ENCODE measurements at regions not wholly inside any gene's neighbourhood (a gene's known extent, or its start where the extent isn't known, plus 50 kb on each side); places are given as distances from the start of the nearest gene placed in this dataset.

DNA sequence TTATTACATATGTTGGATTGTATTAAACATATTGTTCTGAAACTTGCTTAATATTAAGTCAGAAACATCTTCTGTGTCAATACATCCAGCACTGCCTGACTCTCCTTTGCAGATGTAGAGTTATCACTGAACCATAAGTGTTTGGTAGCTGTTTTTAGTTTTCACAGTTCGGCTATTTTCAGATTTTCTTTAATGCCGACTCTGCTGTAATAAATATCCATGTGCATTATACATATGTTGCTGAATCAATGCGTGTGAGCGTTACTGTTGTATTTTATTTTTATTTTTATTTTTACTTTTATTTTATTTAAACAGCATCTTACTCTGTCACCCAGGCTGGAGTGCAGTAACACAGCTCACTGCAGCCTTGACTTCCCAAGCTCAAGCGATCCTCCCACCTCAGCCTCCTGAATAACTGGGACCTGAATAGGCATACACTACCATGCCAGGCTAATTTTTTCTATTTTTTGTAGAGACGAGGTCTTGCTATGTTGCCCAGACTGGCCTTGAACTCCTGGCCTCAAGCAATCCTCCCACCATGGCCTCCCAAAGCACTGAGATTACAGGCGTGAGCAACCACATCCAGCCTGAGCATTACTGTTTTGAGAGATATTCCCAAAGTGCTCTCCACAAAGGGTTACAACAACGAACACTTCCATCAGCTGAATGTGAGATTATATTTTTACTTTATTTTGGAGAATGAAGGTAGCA lies 50.7 kb upstream of the NOCT start:
- no peaks in the 10 kb centered on the region for H4K20me1 ChIP-seq (ENCODE audit: control insufficient read depth, insufficient read depth, low read depth, low read length)
- no peak overlapping the region for H3K27ac ChIP-seq (ENCODE audit: low read depth, low read length)
- no peaks in the 10 kb centered on the region for H3K9me2 ChIP-seq (replicated peaks; ENCODE audit: control insufficient read depth, low read length)
- no peaks in the 10 kb centered on the region for H3K4me1 ChIP-seq (ENCODE audit: control insufficient read depth, low read length)
- no peaks in the 10 kb centered on the region; the same call in 1 of the 2 replicates for H3K27me3 ChIP-seq (ENCODE audit: control insufficient read depth, low read length)
- H3K79me2 ChIP-seq (ENCODE audit: control insufficient read depth, low read length): no peaks in the 10 kb centered on the region
- TF ChIP-seq, protein P1, sequence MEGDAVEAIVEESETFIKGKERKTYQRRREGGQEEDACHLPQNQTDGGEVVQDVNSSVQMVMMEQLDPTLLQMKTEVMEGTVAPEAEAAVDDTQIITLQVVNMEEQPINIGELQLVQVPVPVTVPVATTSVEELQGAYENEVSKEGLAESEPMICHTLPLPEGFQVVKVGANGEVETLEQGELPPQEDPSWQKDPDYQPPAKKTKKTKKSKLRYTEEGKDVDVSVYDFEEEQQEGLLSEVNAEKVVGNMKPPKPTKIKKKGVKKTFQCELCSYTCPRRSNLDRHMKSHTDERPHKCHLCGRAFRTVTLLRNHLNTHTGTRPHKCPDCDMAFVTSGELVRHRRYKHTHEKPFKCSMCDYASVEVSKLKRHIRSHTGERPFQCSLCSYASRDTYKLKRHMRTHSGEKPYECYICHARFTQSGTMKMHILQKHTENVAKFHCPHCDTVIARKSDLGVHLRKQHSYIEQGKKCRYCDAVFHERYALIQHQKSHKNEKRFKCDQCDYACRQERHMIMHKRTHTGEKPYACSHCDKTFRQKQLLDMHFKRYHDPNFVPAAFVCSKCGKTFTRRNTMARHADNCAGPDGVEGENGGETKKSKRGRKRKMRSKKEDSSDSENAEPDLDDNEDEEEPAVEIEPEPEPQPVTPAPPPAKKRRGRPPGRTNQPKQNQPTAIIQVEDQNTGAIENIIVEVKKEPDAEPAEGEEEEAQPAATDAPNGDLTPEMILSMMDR (IDR thresholded peaks at IDR 0.05; ENCODE audit: low read depth, low read length, poor library complexity, severe bottlenecking): no peak
- TF ChIP-seq EZH2phosphoT487 (IDR thresholded peaks at IDR 0.05; ENCODE audit: borderline replicate concordance, low read length): no peak
- H3K4me2 ChIP-seq (ENCODE audit: low read length): no peak overlapping the region
- H3K36me3 ChIP-seq (ENCODE audit: control insufficient read depth, low read length): no peaks in the 10 kb centered on the region
- H3K9me3 ChIP-seq (ENCODE audit: control insufficient read depth, insufficient read depth, low read length): no peaks in the 10 kb centered on the region
- no peaks in the 10 kb centered on the region for H3F3A ChIP-seq (ENCODE audit: control insufficient read depth, insufficient read depth)
- no peak overlapping the region for H3K4me3 ChIP-seq (ENCODE audit: low read length)

DNA sequence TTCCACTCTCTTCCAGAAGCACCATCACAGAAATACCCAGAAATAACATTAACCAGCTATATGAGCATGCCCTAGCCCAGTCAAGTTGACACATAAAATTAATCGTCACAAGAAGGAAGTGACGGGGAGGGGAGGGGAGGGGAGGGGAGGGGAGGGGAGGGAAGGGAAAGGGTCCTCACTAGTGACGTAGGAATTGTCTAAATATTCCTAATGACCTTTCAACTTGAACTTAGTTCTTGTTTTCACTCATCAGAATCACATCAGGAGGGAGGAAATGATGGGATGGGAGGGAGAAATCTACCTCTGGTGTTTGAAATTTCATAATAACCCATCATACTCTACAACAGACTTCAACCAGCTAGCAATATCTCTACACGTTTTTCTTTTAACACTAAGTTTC lies 52.2 kb upstream of the NOCT start:
- H3K4me3 ChIP-seq (ENCODE audit: low read length): no peak overlapping the region
- H3K9me2 ChIP-seq (replicated peaks; ENCODE audit: control insufficient read depth, low read length): no peaks in the 10 kb centered on the region
- no peak for TF ChIP-seq EZH2phosphoT487 (IDR thresholded peaks at IDR 0.05; ENCODE audit: borderline replicate concordance, low read length)
- TF ChIP-seq, protein P1 (IDR thresholded peaks at IDR 0.05; ENCODE audit: low read depth, low read length, poor library complexity, severe bottlenecking): no peak
- H3F3A ChIP-seq (ENCODE audit: control insufficient read depth, insufficient read depth): no peaks in the 10 kb centered on the region
- H3K79me2 ChIP-seq (ENCODE audit: control insufficient read depth, low read length): no peaks in the 10 kb centered on the region
- H3K4me1 ChIP-seq (ENCODE audit: control insufficient read depth, low read length): no peaks in the 10 kb centered on the region
- no peak overlapping the region for H3K4me2 ChIP-seq (ENCODE audit: low read length)
- no peaks in the 10 kb centered on the region for H3K9me3 ChIP-seq (ENCODE audit: control insufficient read depth, insufficient read depth, low read length)
- H3K27me3 ChIP-seq (ENCODE audit: control insufficient read depth, low read length): peaks cover 4% of the 10 kb centered on the region
- no peaks in the 10 kb centered on the region for H3K36me3 ChIP-seq (ENCODE audit: control insufficient read depth, low read length)
- H3K27ac ChIP-seq (ENCODE audit: low read depth, low read length): no peak overlapping the region
- no peaks in the 10 kb centered on the region for H4K20me1 ChIP-seq (ENCODE audit: control insufficient read depth, insufficient read depth, low read depth, low read length)

DNA sequence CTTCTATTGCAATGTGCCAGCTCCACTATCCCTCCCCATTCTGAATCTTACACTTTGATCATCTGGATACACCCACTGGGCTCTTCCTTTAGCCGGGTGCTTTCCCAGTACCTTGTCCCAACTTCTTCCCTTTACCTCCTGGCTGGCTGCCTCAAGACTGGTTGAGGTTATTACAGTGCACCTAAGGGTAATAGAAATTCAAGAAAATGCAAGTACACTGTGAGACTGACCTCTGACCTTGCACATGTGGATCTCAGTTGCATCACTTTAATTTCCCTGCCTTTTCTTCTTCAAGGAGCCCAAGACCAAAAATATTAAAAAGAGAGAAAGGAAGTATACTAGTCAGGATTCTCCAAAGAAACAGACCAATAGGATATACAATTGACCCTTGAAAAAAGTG lies 53.9 kb upstream of the NOCT start:
- Histone ChIP-seq H3K79me2 (ENCODE audit: control insufficient read depth, low read length) (no peaks in the 10 kb centered on the region), H3K9me2 (replicated peaks; ENCODE audit: control insufficient read depth, low read length) (no peaks in the 10 kb centered on the region), H3F3A (ENCODE audit: control insufficient read depth, insufficient read depth) (no peaks in the 10 kb centered on the region), H3K4me1 (ENCODE audit: control insufficient read depth, low read length) (no peaks in the 10 kb centered on the region), H3K4me3 (ENCODE audit: low read length) (no peak overlapping the region), H3K27ac (ENCODE audit: low read depth, low read length) (no peak overlapping the region), H3K27me3 (ENCODE audit: control insufficient read depth, low read length) (peaks cover 4% of the 10 kb centered on the region), H4K20me1 (ENCODE audit: control insufficient read depth, insufficient read depth, low read depth, low read length) (no peaks in the 10 kb centered on the region), H3K4me2 (ENCODE audit: low read length) (no peak overlapping the region), H3K36me3 (ENCODE audit: control insufficient read depth, low read length) (no peaks in the 10 kb centered on the region), H3K9me3 (ENCODE audit: control insufficient read depth, insufficient read depth, low read length) (no peaks in the 10 kb centered on the region)
- no peak for TF ChIP-seq EZH2phosphoT487 (IDR thresholded peaks at IDR 0.05; ENCODE audit: borderline replicate concordance, low read length)
- TF ChIP-seq, protein P1 (IDR thresholded peaks at IDR 0.05; ENCODE audit: low read depth, low read length, poor library complexity, severe bottlenecking): no peak

Data from DOHH2 (cell line).